Inflammatory macrophage treated with lipopolysaccharide for 1 hour (primary cell): ENCODE measurements at regions not wholly inside any gene's neighbourhood (a gene's known extent, or its start where the extent isn't known, plus 50 kb on each side); places are given as distances from the start of the nearest gene placed in this dataset.

Source experiments
- DNase-seq, 2 donors: peaks; one replicate each; pipeline ENCODE4 v3.0.0-alpha.2; 2020 to 2022

DNA sequence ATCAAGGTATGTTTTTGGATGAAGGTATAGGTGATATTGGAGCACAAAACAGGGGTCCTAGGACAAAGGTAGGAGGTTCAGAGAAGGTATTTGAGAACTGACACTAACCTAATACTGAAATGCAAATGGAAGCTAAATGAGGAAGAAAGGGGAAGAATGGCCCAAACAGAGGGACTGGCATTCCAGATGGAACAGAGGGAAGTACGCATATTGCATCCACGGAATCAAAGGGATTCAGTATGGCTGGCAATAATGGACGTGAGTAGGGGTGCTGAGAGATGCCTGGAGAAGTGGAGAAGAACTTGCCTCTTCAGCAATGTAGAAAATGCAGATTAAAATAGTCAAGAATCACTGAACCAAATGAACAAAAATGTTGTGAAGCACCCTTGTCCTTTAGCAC is 283.5 kb upstream of the DACH1 start:
- DNase-seq = no peak

DNA sequence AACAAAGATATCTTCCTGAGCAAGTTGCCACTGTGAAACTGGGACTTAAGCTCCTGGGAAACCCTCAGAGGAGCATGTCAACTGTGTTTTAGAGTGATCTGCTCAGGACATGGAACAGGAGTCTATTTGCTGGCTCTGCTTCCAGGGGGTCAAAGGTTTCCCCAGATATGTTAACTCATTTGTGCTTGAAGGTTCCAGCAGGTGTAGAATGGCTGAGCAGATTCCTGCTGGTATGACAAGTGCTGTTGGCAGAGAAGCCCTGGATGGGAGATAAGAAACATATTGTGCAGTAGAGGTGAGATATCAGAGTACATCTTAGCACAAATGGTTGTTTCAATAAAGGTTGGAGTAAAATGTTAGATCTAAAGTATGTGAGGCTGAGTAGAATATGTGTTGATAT is 282.7 kb upstream of the DACH1 start:
- no peak for DNase-seq

DNA sequence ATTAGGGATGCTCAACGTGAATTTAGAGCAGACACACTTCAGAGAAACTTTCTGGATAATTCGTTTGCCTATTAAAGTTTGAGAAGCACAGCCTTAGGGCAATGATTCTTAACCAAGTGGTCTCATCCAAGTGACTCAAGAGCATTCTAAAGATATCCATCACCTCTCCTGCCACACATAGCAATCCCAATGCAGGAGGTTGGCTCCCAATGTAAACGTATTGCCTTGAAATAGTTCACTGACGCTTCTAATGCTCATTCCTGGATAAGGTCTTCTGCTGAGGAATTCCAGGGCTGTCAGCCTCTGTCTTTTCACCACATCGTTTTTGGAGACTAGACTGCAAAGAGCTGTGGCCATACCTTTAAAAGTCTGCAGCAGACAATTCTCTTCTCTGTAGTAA is 279.8 kb upstream of the DACH1 start:
- DNase-seq = no peak

- DNase-seq = no peak
These were observed 278.4 kb upstream of the DACH1 start for GRCh38 chr13:72145383-72145782.

GRCh38 chr13:72144636-72145035 is 277.6 kb upstream of the DACH1 start:
- DNase-seq = no peak

DNA sequence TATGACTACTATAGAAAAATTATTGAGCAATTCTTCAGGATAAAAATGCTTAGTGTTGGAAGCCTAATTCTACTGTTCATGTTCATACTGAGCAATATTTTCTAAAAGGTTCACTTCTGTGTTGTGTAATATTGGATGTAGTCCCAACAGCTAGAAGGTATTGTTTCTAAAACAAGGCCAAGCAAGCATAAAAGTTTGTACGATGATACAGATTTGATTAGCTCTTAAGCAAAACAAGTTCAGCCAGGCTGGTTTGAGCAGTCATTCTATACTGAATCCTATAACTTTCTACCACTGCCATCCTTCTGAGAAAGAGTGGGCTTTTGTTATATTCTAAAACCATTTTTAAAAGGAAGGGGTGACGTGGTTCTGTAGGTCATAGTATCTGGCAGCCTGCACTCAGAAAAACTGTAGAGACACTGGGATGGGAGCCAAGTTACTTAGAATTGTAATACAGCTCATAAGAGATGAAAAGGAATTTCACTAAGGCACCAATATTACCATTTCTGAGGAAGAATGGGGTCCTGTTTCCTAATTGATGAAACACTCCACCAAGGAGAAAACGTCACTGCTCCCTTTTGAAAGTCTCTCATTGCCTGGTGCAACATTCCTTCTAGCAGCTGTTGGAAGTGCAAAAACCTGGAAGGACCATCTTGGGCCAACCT is 275.0 kb upstream of the DACH1 start:
- no peak for DNase-seq

DNA sequence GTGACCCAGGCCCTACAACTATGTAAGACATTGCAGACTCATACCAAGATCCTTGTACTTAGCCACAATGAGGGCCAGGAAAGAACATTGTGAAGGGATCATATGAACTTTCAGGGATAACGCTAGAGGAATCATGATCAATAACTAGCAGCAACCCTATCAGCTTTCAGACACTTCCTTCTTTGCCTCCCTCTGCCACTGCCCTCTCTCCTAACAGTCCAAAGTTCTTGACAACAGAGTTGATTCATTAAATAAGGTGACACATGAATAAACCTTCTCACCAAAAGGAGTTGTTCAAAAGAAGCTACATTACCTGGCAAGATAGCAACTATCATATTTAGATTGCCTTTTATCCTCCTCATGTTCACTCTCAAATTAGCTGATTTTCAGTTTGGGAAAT is 272.2 kb upstream of the DACH1 start:
- DNase-seq = no peak

DNA sequence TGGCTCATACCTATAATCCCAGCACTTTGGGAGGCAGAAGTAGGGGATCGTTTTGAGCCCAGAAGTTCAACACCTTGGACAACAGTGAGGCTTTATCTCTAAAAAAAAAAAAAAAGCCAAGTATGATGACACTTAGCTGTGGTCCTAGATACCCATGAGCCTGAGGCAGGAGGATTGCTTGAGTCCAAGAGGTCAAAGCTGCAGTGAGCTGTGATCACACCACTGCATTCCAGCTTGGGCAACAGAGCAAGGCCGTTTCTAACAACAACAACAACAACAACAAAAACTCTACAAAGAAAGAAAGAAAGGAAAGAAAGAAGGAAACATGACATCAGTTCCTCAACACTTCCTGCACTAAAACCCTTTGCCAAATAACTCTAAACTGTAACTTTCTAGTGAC is 265.1 kb upstream of the DACH1 start:
- DNase-seq = no peak

- no peak for DNase-seq
These were observed 262.1 kb upstream of the DACH1 start for GRCh38 chr13:72129117-72129516.

DNA sequence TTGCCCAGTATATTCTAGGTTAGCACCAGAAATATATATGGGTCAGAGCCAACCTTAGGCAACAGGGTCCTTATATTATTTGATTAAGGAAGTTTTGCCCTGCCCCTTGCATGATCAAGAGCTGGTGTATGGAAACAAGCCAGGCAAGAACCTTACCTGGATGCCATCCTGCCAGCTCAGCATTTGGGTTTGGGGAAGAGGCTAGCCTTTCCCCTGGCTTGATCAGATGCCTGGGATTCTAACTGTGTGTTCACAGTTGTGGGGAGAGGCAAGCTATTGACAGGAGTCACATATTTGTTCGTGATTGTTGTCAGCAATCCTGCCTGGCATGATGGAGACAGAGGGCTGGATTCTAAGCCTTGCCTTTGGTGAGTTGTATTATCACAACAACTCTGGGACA is 260.0 kb upstream of the DACH1 start:
- no peak for DNase-seq

DNA sequence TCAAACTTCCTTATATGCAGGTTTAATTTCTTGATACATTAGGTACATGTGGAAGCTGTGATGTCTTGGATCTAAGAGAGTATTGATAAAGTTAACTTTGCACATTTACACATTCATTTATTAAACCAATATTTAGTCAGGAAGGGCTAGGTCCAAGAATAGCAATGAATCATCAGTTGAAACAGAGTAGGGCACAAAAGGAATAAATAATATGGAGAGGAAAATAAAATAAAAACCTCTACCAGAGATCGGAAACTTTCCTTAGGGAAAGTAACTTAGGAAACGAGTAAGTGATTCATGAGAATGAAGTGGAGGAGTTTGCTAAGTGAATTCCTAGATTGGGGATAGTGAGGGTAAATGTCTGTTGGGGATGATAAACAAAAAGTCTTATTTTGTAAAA is 259.4 kb upstream of the DACH1 start:
- DNase-seq = no peak

GRCh38 chr13:72125561-72125960 is 258.6 kb upstream of the DACH1 start:
- DNase-seq = no peak

- DNase-seq = no peak
These were observed 255.8 kb upstream of the DACH1 start for GRCh38 chr13:72122661-72123255.

DNA sequence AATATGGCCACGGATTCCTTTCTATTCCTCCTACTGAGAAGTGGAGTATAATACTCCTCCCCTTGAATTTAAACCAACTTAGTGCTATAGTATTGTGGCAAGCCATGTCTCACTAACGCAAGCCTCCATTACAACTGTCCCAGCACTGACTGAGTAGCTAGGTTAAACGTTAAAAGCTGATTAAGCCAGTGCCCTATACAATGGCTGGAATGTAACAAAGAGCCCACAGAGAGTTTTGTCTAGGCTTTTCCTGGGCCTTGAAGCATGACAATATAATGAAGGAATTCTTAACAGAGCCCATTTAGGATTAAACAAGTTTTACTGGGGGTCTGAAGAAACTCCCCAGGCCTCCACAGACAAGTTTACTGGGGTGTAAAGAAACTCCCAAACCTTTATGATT is 254.5 kb upstream of the DACH1 start:
- DNase-seq = no peak

DNA sequence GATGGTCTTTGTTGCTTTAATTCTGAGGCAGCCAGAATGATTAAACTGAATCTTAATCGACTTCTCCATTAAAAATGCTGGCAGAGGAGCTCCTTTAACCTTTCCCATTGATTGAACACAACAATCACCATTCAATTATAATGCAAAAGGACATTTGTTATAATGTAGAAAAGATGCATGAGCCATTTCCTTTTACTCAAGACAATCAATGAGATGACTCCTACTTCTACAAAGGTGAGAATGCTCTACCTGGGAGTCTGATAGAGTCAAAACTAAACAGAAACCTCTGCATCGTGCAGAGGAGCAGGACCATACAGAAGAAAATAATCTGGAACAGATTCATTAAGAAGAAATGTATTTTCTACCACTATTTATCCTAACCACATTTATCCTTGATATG is 253.6 kb upstream of the DACH1 start:
- no peak for DNase-seq

DNA sequence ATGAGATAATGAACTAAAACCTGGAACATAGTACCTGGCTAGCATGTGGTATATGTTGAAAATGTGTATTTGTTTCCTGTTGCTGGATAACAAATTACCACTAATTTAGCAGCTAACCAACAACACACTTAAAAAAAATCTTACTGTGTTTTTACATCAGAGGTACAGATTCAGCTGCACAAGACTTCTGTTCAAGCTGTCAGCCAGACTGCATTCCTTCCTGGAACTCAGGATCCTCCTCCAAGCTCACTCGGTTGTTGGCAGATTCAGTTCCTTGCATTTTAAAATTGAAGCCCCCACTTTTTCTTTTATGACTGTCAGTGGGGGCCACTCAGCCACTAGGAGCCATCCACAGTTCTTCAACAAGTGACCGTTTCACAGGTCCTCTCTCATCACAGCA is 246.9 kb upstream of the DACH1 start:
- DNase-seq = no peak

DNA sequence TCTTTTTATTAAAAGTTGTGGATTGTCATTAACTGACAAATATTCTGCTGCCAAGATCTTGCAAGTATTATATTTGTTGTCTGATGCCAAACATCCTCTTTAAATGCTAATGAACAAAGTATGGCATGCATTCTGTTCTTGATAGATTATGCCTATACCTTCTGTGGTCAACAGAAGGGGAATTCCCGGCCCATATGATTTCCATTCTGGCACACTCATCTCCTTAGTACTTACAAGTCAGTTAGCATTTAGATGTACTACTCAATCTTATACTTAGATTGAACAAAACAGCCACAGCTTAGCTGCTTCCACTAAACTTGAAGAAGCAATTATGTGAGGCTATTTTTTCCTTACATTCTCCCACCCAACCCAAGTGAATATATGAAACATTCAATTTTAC is 246.1 kb upstream of the DACH1 start:
- no peak for DNase-seq

GRCh38 chr13:72112216-72112615 is 245.2 kb upstream of the DACH1 start:
- DNase-seq = no peak

- no peak for DNase-seq
These were observed 242.9 kb upstream of the DACH1 start for GRCh38 chr13:72109863-72110262.

DNA sequence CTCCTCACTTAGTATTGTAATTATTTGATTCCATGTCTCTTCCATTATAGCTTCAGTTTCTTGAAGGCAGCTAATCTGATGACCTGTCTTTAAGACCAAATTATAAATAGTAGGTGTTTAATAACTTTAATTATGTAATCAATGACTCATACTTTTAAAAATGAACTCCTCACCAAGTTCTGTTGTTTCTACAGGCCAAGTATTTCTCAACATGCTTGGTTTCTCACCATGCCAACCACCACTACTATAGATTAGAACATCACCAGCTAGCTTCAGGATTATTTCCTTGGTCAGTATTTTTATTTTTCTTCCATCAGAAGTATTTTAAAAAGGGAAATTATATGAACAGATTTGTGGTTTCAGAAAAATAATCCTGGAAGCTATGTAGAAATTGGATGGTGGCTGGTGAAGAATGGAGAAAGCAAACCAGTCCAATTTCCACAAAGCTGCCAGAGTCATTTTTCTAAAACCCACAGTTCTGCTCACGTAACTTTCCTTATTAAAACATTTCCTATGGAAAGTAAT is 237.7 kb upstream of the DACH1 start:
- DNase-seq = no peak

GRCh38 chr13:72101768-72102400 is 234.9 kb upstream of the DACH1 start:
- DNase-seq = no peak

DNA sequence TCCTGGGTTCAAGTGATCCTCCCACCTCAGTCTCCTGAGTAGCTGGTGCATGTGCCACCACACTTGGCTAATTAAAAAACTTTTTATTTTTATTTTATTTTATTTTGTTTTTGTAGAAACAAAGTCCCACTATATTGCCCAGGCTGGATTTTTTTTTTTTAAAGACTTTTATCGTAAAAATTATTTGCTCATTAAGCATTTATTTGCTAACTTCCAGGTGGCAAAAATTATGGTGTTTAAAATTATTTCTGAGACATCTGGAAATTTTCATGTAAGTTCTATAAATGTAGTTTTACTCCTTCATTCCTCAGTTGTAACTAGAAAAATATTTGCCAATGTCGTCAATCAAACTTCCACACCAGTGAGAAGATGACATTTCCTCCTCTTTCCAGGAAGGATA is 233.3 kb upstream of the DACH1 start:
- DNase-seq = no peak

DNA sequence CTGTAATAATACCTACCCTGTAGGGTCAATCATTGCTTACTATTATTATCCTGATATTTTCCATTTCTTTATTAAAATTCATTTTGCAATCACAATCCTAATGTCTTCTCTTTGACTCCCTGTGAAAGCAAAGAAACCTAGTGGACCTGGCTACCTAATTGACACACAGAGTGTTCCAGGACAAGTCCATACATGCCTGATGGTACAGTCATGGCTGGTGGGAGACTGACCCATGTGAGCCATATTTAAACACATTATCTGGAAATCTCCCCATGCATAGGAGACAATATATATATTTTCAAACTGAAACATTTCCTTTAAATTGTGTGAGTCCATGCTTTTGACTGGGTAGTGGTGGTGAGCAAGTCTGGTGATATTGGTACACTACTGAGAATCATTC is 230.6 kb upstream of the DACH1 start:
- DNase-seq = no peak

GRCh38 chr13:72093262-72093661 is 226.3 kb upstream of the DACH1 start:
- no peak for DNase-seq

DNA sequence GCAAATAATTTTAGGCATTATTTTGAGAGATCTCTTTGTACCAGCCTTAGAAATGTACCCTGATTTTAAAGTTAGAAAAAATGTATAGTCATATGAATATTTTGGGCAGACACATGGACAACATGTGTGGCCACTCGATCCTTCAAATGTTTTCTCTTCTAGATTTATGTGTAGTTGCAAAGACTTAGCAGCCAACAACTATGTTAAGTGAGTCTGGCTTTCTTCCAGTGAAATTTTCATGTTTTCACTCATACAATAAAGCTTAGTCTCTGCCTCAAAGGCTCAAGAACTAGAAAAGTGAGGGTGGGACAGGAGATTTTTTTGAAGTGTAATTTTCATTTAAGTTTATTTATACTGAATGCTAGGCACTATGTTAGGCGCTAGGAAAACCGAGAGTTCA is 207.7 kb upstream of the DACH1 start:
- DNase-seq = no peak
